ENCODE measurements at regions not wholly inside any gene's neighbourhood (a gene's known extent, or its start where the extent isn't known, plus 50 kb on each side); places are given as distances from the start of the nearest gene placed in this dataset.
"Not testable (repeated sequence)": the region's sequence is repeated elsewhere in the genome, so short reads cannot be mapped to it uniquely, and the experiment has no call there.

GRCh38 chr2:53356291-53356905 is 411.2 kb upstream of the CHAC2 start:
- no peak overlapping the region for H3K27ac Mint-ChIP-seq
- CTCF ChIA-PET = no interaction called here

DNA sequence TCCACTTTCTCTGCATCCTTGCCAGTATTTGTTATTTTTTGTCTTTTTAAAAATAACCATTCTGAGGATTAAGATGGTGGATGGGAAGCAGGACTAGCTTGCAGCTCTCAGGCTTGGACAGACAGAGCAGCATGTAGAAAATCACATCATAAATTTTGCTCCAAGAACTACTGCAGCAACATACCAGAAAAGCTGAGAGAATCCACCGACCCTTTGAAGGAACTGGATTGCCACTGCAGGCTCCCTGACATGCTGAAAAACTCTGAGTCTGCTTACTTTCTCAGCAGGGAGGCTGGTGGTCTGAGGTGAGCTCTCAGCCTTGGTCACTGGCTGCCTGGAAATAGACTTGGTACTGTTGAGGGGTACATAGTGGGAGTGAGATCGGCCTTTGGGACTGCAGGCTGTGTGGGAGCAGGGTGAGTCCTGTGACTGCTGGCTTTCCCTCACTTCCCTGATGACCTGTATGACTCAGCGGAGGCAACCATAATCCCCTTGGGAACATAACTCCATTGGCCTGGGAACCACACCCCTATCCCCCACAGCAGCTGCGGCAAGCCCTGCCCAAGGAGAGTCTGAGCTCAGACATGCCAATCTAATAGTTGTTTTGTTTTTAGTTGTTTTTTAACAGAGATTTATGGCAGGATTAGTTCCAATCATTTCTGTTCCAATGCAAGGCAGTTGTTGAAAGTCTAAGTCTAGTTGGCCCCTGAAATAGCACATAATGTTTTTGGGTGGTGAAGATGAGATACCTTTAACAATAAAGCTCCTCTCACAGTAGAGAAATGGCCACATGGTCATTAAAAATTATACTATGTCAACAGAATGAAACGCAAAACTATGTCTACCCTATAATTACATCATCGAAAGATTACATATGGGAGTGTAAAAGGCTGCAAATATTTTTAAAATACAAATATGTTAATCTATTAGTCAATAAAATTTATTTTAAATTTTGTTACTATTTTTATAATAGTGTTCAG is 414.2 kb upstream of the CHAC2 start:
- CTCF ChIA-PET = no interaction called here
- peaks cover 6% of the 10 kb centered on the region for H3K9me3 Mint-ChIP-seq
- H3K4me3 Mint-ChIP-seq = no peak overlapping the region
- DNase-seq = no peak
- no peaks in the 10 kb centered on the region for H3K4me1 Mint-ChIP-seq
- no peaks in the 10 kb centered on the region for H3K27me3 Mint-ChIP-seq
- no peaks in the 10 kb centered on the region for H3K36me3 Mint-ChIP-seq
- H3K27ac Mint-ChIP-seq = no peak overlapping the region

More at GRCh38 chr2:53356291-53356905, 411.2 kb upstream of the CHAC2 start:
- no peaks in the 10 kb centered on the region for H3K36me3 Mint-ChIP-seq
- no peaks in the 10 kb centered on the region for H3K27me3 Mint-ChIP-seq
- H3K4me3 Mint-ChIP-seq = no peak overlapping the region
- peaks cover 6% of the 10 kb centered on the region for H3K9me3 Mint-ChIP-seq
- DNase-seq = no peak
- H3K4me1 Mint-ChIP-seq = no peaks in the 10 kb centered on the region

DNA sequence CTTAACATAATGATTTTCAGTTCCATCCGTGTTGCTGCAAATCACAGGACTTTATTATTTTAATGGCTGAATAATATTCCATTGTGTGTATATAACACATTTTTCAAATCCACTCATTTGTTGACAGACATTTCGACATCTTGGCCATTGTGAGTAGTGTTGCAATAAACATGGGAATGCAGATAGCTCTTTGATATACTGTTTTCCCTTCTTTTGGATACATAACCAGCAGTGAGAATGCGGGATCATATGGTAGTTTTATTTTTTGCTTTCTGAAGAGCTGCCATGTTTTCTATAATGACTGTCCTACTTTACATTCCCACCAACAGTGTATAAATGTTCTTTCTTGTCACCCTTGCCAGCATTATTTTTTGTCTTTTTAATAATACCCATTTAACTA is 420.3 kb upstream of the CHAC2 start:
- DNase-seq = no peak
- Mint-ChIP-seq H3K9me3 (no peaks in the 10 kb centered on the region), H3K27ac (no peak overlapping the region), H3K4me3 (no peak overlapping the region), H3K36me3 (no peaks in the 10 kb centered on the region), H3K4me1 (no peaks in the 10 kb centered on the region), H3K27me3 (no peaks in the 10 kb centered on the region)
- CTCF ChIA-PET = no interaction called here

GRCh38 chr2:53342248-53342647 is 425.4 kb upstream of the CHAC2 start:
- Mint-ChIP-seq H3K4me1 (no peaks in the 10 kb centered on the region), H3K27ac (no peak overlapping the region), H3K27me3 (no peaks in the 10 kb centered on the region), H3K4me3 (no peak overlapping the region), H3K9me3 (no peaks in the 10 kb centered on the region), H3K36me3 (no peaks in the 10 kb centered on the region)
- CTCF ChIA-PET = no interaction called here
- DNase-seq = no peak

- Mint-ChIP-seq H3K4me3 (no peak overlapping the region), H3K27me3 (no peaks in the 10 kb centered on the region), H3K36me3 (no peaks in the 10 kb centered on the region), H3K27ac (no peak overlapping the region), H3K4me1 (no peaks in the 10 kb centered on the region), H3K9me3 (no peaks in the 10 kb centered on the region)
- CTCF ChIA-PET = no interaction called here
- no peak for DNase-seq
These were observed 433.0 kb upstream of the CHAC2 start for GRCh38 chr2:53334610-53335009.

- Mint-ChIP-seq H3K4me1 (no peaks in the 10 kb centered on the region), H3K27ac (no peak overlapping the region), H3K36me3 (no peaks in the 10 kb centered on the region), H3K4me3 (no peak overlapping the region), H3K9me3 (no peaks in the 10 kb centered on the region), H3K27me3 (no peaks in the 10 kb centered on the region)
- CTCF ChIA-PET = no interaction called here
- DNase-seq = no peak
These were observed 435.9 kb upstream of the CHAC2 start for GRCh38 chr2:53331667-53332066.

DNA sequence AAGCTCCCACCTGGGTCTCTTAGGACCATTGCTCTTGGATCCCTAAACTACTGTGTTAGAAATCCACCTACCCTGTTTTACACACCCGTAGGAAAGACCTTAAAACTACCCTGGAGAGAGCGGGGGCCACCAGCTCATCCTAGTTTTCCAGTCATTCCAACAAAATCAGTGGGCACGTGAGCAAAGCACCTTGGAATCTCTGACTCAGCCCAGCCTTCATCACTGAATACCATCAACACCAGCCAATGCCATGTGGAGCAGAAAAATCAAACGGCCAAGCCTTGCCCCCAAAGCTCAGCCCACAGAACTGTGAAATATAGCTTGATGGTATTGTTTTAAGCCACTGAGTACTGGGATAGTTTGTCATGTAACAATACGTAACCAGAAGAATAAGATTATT is 449.7 kb upstream of the CHAC2 start:
- no peak overlapping the region for H3K27ac Mint-ChIP-seq
- no peaks in the 10 kb centered on the region for H3K4me1 Mint-ChIP-seq
- CTCF ChIA-PET = no interaction called here

DNA sequence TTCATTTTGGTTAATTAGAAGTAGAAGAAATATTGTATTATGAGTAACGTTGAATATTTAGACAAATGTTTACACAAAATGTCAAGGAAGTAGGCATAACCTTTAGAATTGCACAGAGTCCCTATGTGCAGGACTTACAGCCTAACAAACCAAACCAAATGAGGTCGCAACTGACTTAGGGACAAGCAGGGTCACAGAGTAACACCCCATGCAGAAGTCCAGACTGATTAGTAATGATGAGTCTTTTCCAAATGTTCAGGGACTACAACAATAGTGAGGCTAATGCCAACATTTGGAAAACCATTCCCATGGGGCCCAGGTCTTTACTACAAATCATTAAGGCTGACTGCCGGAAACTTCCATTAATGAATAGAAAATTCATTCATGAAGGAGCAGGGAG is 452.5 kb upstream of the CHAC2 start:
- H3K27ac Mint-ChIP-seq = no peak overlapping the region
- no peaks in the 10 kb centered on the region for H3K4me1 Mint-ChIP-seq
- no peaks in the 10 kb centered on the region for H3K27me3 Mint-ChIP-seq
- DNase-seq = no peak
- H3K4me3 Mint-ChIP-seq = no peak overlapping the region
- CTCF ChIA-PET = no interaction called here
- H3K36me3 Mint-ChIP-seq = no peaks in the 10 kb centered on the region
- no peaks in the 10 kb centered on the region for H3K9me3 Mint-ChIP-seq

More for the DNA sequence above, 449.7 kb upstream of the CHAC2 start:
- no peaks in the 10 kb centered on the region for H3K36me3 Mint-ChIP-seq
- no peaks in the 10 kb centered on the region for H3K9me3 Mint-ChIP-seq
- H3K27me3 Mint-ChIP-seq = no peaks in the 10 kb centered on the region
- DNase-seq = no peak
- H3K4me3 Mint-ChIP-seq = no peak overlapping the region

DNA sequence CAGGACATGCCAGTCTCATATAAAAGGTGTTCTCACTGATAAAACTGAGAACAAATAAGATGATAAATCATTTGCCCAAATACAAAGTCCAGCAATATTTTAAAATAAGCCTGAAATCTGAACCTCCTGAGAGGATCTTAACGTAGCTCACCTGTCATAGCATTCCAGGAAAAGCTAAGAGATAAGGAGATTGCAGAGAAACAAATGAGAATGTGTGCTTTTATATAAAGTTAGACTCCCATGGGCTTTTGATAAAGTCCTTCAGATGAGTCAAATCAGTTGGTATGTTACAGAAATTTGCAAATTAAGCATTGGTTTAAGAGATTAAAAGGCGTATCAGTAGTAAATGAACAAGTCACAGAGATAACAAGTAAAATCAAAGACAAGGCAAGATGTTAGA is 452.9 kb upstream of the CHAC2 start:
- no peak overlapping the region for H3K27ac Mint-ChIP-seq
- no peak overlapping the region for H3K4me3 Mint-ChIP-seq
- CTCF ChIA-PET = no interaction called here
- DNase-seq = no peak
- no peaks in the 10 kb centered on the region for H3K27me3 Mint-ChIP-seq
- no peaks in the 10 kb centered on the region for H3K9me3 Mint-ChIP-seq
- H3K36me3 Mint-ChIP-seq = no peaks in the 10 kb centered on the region
- H3K4me1 Mint-ChIP-seq = no peaks in the 10 kb centered on the region

GRCh38 chr2:53313644-53314043 is 454.0 kb upstream of the CHAC2 start:
- H3K27ac Mint-ChIP-seq, H3K9me3 Mint-ChIP-seq, H3K4me1 Mint-ChIP-seq, DNase-seq, H3K36me3 Mint-ChIP-seq, H3K27me3 Mint-ChIP-seq, H3K4me3 Mint-ChIP-seq: not testable (repeated sequence)
- CTCF ChIA-PET = interaction anchor here (0.6 kb wide), 1 partner anchor 148 kb away, joined by 3 read pairs; no protein-coding TSS in a partner anchor

DNA sequence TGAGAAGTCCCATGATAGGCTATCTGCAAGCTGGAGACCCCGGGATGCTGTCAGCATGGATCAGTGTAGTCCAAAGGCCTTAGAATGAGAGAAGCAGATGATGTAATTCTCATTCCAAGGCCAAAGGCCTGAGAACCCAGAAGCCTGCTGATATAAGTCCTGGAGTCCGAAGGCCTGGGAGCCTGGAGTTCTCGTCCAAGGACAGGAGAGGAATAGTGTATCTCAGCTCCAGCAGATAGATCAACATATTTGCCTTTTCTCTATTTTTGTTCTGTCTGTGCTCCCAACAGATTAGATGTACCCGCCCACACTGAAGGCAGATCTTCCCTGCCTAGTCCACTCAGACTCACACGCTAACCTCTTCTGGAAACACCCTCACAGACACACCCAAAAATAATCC is 454.9 kb upstream of the CHAC2 start:
- H3K27ac Mint-ChIP-seq = no peak overlapping the region
- no peaks in the 10 kb centered on the region for H3K27me3 Mint-ChIP-seq
- H3K4me3 Mint-ChIP-seq = no peak overlapping the region
- CTCF ChIA-PET = interaction anchor here (0.7 kb wide), 1 partner anchor 65 kb away, joined by 3 read pairs; no protein-coding TSS in a partner anchor
- no peak for DNase-seq
- no peaks in the 10 kb centered on the region for H3K4me1 Mint-ChIP-seq
- H3K9me3 Mint-ChIP-seq = no peaks in the 10 kb centered on the region
- H3K36me3 Mint-ChIP-seq = no peaks in the 10 kb centered on the region

DNA sequence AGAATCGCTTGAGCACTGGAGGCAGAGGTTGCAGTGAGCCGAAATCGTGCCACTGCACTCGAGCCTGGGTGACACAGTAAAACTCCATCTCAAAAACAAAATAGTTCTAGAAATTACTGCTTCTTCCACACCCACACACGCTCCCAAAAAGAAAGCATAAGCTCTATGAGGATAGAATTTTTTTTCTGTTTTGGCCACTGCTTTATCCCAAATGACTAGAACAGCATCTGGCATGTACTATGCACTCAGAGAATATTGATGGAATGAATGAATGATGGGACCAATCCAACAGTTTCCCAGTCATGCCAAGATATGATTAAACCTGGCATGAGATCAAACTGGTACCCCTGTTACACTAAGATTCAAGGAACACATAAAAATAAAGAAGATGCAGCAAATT is 455.4 kb upstream of the CHAC2 start:
- H3K36me3 Mint-ChIP-seq = no peaks in the 10 kb centered on the region
- no peak for DNase-seq
- no peak overlapping the region for H3K4me3 Mint-ChIP-seq
- no peaks in the 10 kb centered on the region for H3K27me3 Mint-ChIP-seq
- CTCF ChIA-PET = interaction anchor here (0.7 kb wide), 1 partner anchor 66 kb away, joined by 3 read pairs; no protein-coding TSS in a partner anchor
- H3K27ac Mint-ChIP-seq = no peak overlapping the region
- no peaks in the 10 kb centered on the region for H3K4me1 Mint-ChIP-seq
- no peaks in the 10 kb centered on the region for H3K9me3 Mint-ChIP-seq

GRCh38 chr2:53303012-53303578 is 464.5 kb upstream of the CHAC2 start:
- H3K36me3 Mint-ChIP-seq = no peaks in the 10 kb centered on the region
- H3K4me3 Mint-ChIP-seq = no peak overlapping the region
- H3K27ac Mint-ChIP-seq = no peak overlapping the region
- H3K27me3 Mint-ChIP-seq = no peaks in the 10 kb centered on the region
- no peak for DNase-seq
- H3K9me3 Mint-ChIP-seq = peaks cover 1% of the 10 kb centered on the region
- CTCF ChIA-PET = no interaction called here
- no peaks in the 10 kb centered on the region for H3K4me1 Mint-ChIP-seq

- CTCF ChIA-PET = no interaction called here
- H3K36me3 Mint-ChIP-seq = no peaks in the 10 kb centered on the region
- peaks cover 1% of the 10 kb centered on the region for H3K9me3 Mint-ChIP-seq
- no peak overlapping the region for H3K27ac Mint-ChIP-seq
- H3K27me3 Mint-ChIP-seq = no peaks in the 10 kb centered on the region
- no peak overlapping the region for H3K4me3 Mint-ChIP-seq
- no peaks in the 10 kb centered on the region for H3K4me1 Mint-ChIP-seq
- no peak for DNase-seq
These were observed 465.1 kb upstream of the CHAC2 start for GRCh38 chr2:53302455-53302854.
